Aorta (tissue), 5 donors: ENCODE measurements at regions not wholly inside any gene's neighbourhood (a gene's known extent, or its start where the extent isn't known, plus 50 kb on each side); places are given as distances from the start of the nearest gene placed in this dataset.

ENCODE experiments used
- ATAC-seq: fragments of 200-7000 bp; cut with Tn5 transposase; one replicate; pipeline ENCODE4 v1.9.1; 2022; ENCODE audit warnings: moderate library complexity; ENCODE audit not compliant: low FRiP score
- DNase-seq, 2 donors: peaks; one replicate each; pipeline ENCODE4 v3.0.0-alpha.2; 2020
- H3K27ac ChIP-seq, 2 donors: one replicate each; pipeline ENCODE4 v1.5.1; 2013; ENCODE audit warnings: low read length in 2 of 2, mild to moderate bottlenecking in 2 of 2, moderate library complexity in 2 of 2, control low read depth in 1 of 2, inconsistent platforms in 1 of 2, low read depth in 1 of 2
- H3K27me3 ChIP-seq, 2 donors: one replicate each; pipeline ENCODE4 v1.6.1; 2013; ENCODE audit warnings: control low read depth in 1 of 2, low read length in 1 of 2, mild to moderate bottlenecking in 1 of 2, moderate library complexity in 1 of 2; ENCODE audit not compliant: insufficient read depth in 2 of 2, control insufficient read depth in 1 of 2
- H3K36me3 ChIP-seq, 2 donors: one replicate each; pipeline ENCODE4 v1.6.1; 2013; ENCODE audit warnings: control low read depth in 1 of 2, low read length in 1 of 2, mild to moderate bottlenecking in 1 of 2; ENCODE audit not compliant: insufficient read depth in 2 of 2, control insufficient read depth in 1 of 2
- H3K4me1 ChIP-seq, 2 donors: one replicate each; pipeline ENCODE4 v1.6.1; 2013; ENCODE audit warnings: low read length in 2 of 2, control low read depth in 1 of 2, mild to moderate bottlenecking in 1 of 2, moderate library complexity in 1 of 2; ENCODE audit not compliant: insufficient read depth in 2 of 2, control insufficient read depth in 1 of 2
- H3K4me3 ChIP-seq, 2 donors: one replicate each; pipeline ENCODE4 v1.5.1; 2013; ENCODE audit warnings: low read length in 2 of 2, control low read depth in 1 of 2, mild to moderate bottlenecking in 1 of 2
- H3K9me3 ChIP-seq: one replicate; pipeline ENCODE4 v1.6.1; 2013; ENCODE audit warnings: mild to moderate bottlenecking, low read length; ENCODE audit not compliant: control insufficient read depth
- WGBS, 2 donors: extraction: QIAGEN DNeasy Blood & Tissue Kit; methylation state at CpG; one replicate each; pipeline ENCODE4 v1.1.7; 2013; 5-methylcytosine and 5-hydroxymethylcytosine counted together
- intact Hi-C, 2 donors: fragments of 100-400 bp; cut with DNase I; formaldehyde crosslinking; loops; one replicate each; pipeline versions ENCODE4 v1.14.2 to v1.15.0; 2022
- donor health status: healthy with polysubstance abuse.
- donor health status: Bipolar disorder and iron deficiency.
- donor health status: DM: no; HTN: no; CAD: no.
- donor health status: DM: no; HTN: no; CAD: no.
- donor health status: DM: yes; HTN: yes; CAD: no.

DNA sequence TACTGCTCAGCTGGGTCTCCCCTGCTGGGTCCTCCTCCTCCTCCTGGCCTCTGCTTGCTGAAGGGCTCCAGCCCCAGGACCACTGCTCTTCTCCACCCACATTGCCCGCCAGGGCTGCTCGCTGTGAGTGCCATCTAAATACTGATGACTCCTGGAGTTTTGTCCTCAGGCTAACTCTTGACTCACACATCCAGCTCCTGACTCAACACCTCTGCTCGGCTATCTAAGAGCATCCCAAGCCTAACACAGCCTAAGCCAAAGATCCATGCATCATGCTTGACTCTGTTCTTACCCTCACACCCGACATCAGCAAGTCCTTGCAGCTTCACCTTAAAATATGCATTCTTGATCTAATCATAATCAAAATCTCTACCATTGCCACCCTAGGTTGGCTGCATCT lies 260.2 kb downstream of the KLF13 start:
- 88 to 89% methylated on average over 4 of the region's 4 CpGs for WGBS, 2 donors
- H3K9me3 ChIP-seq: peaks cover 5% of the 10 kb centered on the region
- no peaks in the 10 kb centered on the region for H3K27me3 ChIP-seq
- H3K4me1 ChIP-seq: no peaks in the 10 kb centered on the region
- ATAC-seq: no peak
- intact Hi-C loops: no loop called here
- H3K4me3 ChIP-seq: no peak overlapping the region
- DNase-seq: no peak
- no peaks in the 10 kb centered on the region for H3K36me3 ChIP-seq
- H3K27ac ChIP-seq: no peak overlapping the region

DNA sequence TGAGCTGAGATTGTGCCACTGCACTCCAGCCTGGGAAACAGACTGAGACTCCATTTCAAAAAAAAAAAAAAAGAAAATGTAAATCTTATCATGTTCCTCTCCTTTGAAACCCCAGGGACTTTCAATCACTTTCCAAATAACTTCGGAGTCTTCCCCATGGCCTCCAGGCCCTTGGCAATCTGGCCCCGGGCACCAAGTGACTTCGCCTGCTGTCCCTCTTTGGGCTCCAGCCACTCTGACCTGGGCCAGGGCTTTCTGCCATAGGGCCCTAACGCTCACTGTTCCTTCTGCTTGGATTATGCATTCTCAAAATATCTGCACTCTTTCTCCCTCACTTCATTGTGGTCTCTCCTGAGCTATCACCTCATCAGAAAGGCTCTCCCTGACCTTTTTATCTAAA lies 260.9 kb downstream of the KLF13 start:
- Histone ChIP-seq H3K4me3 (no peak overlapping the region), H3K36me3 (no peaks in the 10 kb centered on the region), H3K27ac (no peak overlapping the region), H3K4me1 (no peaks in the 10 kb centered on the region), H3K27me3 (no peaks in the 10 kb centered on the region), H3K9me3 (peaks cover 5% of the 10 kb centered on the region)
- DNase-seq (no peak), ATAC-seq (no peak)
- 81 to 94% methylated on average over 4 of the region's 4 CpGs for whole genome bisulfite sequencing, 2 donors
- intact Hi-C loops: no loop called here

DNA sequence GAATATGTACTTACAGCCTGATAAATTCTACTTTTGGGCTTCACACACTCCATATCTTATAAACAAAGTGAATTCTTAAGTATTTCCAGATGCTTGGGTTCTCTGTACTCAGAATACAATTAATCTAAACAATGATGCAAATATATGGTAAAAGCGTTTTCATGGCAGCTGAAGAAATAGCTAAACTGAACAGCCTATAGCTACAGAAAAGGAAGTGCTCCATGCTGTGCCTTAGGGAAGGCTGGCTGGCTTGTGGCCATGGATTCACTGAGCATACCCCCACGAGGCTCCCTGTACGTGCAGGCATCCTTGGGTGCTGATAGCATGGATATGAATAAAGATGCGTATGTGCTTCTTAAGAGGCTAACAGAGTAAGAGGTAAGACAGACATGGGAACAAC lies 264.0 kb downstream of the KLF13 start:
- ATAC-seq (no peak), DNase-seq (no peak)
- WGBS, 2 donors: 54 to 55% methylated on average over 4 of the region's 4 CpGs
- intact Hi-C loops: loop anchor here in 1 of 2 donors (10.0 kb wide), 1 partner anchor 56 kb away; no protein-coding TSS in a partner anchor
- no peak overlapping the region for H3K4me3 ChIP-seq
- H3K9me3 ChIP-seq: no peaks in the 10 kb centered on the region
- no peaks in the 10 kb centered on the region for H3K36me3 ChIP-seq
- no peaks in the 10 kb centered on the region for H3K27me3 ChIP-seq
- no peak overlapping the region for H3K27ac ChIP-seq
- no peaks in the 10 kb centered on the region for H3K4me1 ChIP-seq

DNA sequence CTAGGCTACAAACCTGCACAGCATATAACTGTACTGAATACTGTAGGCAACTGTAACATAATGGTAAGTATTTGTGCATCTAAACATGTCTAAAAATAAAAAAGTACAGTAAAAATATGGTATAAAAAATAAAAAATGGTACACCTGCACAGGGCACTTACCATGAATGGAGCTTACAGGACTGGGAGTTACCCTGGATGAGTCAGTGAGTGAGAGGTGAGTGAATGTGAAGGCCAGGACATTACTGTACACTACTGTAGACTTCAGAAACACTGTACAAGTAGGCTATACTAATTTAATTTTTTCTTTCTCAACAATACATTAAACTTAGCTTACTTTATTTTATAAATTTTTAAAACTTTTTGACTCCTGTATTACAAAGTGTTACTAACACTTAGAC lies 265.3 kb downstream of the KLF13 start:
- no peak overlapping the region for H3K27ac ChIP-seq
- DNase-seq (no peak), ATAC-seq (no peak)
- H3K4me3 ChIP-seq: no peak overlapping the region
- intact Hi-C loops: loop anchor here in 1 of 2 donors (10.0 kb wide), 1 partner anchor 57 kb away; no protein-coding TSS in a partner anchor
- no peaks in the 10 kb centered on the region for H3K36me3 ChIP-seq
- H3K9me3 ChIP-seq: no peaks in the 10 kb centered on the region
- H3K27me3 ChIP-seq: no peaks in the 10 kb centered on the region
- H3K4me1 ChIP-seq: no peaks in the 10 kb centered on the region

DNA sequence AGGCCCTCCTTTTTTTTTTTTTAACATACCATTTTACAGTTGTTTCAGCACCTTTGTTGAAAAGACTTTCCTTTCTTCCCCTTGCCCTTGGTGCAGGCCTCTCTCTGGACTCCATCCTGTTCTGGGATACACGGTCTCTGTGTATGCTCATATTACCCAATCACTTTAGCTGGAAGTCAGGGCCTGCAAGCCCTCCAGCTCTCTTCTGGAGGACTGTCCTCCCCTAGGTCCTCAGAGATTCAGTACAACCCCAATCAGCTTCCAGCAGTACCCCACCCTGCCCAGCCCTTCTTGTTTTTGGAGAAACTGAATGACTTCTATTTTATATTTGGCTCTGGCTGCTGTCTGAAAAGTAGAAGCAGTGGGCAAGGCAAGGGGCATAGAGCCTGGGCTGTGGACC lies 270.8 kb downstream of the KLF13 start:
- ATAC-seq: no peak

DNA sequence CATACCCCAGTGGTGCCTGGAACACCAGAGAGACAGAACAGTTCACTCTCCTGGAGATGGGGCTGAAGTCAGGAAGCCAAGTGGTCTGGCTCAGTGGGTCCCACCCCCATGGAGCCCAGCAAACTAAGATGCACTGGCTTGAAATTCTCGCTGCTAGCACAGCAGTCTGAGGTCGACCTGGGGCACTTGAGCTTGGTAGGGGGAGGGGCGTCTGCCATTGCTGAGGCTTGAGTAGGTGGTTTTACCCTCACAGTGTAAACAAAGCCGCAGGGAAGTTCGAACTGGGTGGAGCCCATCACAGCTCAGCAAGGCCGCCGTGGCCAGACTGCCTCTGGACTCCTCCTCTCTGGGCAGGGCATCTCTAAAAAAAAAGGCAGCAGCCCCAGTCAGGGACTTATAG lies 272.0 kb downstream of the KLF13 start:
- 8 to 10% methylated on average over 7 of the region's 7 CpGs for WGBS, 2 donors
- H3K9me3 ChIP-seq: no peaks in the 10 kb centered on the region
- no peaks in the 10 kb centered on the region for H3K36me3 ChIP-seq
- intact Hi-C loops: loop anchor here in 1 of 2 donors (10.0 kb wide), 1 partner anchor 64 kb away; no protein-coding TSS in a partner anchor
- no peak overlapping the region for H3K4me3 ChIP-seq
- H3K27me3 ChIP-seq: no peaks in the 10 kb centered on the region
- no peak overlapping the region for H3K27ac ChIP-seq
- DNase-seq (no peak), ATAC-seq (no peak)
- H3K4me1 ChIP-seq: no peaks in the 10 kb centered on the region

More for the DNA sequence above, 270.8 kb downstream of the KLF13 start:
- WGBS, 2 donors: 64 to 76% methylated on average over 1 of the region's 1 CpG
- Histone ChIP-seq H3K9me3 (no peaks in the 10 kb centered on the region), H3K27ac (no peak overlapping the region), H3K27me3 (no peaks in the 10 kb centered on the region), H3K36me3 (no peaks in the 10 kb centered on the region), H3K4me1 (no peaks in the 10 kb centered on the region), H3K4me3 (no peak overlapping the region)
- intact Hi-C loops: loop anchor here in 1 of 2 donors (10.0 kb wide), 1 partner anchor 63 kb away; no protein-coding TSS in a partner anchor
- no peak for DNase-seq

DNA sequence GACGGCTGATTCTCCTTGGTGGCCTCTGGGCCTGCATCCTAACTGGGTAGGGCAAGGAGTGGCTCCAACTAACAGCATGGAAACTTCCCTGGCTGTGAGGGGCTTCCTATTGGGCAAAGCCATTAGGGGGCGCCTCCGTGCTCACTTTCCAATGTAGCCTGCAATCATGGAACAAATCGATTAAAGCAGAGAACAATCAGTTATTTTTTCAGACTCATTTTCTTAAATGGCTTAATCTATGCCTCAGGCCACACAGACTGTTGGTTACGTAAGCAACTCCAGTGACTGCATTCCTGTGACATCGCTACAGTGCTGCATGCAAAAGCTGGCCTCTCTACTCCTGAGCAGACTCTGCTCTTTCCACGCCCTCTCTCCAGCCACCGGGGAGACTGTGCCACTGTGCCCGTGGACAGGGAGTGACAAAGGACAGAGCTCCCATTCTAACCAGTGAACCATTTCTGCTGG lies 278.9 kb downstream of the KLF13 start:
- DNase-seq (no peak), ATAC-seq (no peak)
- H3K27ac ChIP-seq: no peak overlapping the region
- WGBS, 2 donors: 35 to 46% methylated on average over 9 of the region's 9 CpGs
- H3K4me1 ChIP-seq: peaks cover 0 to 2% of the 10 kb centered on the region in 2 donors
- no peaks in the 10 kb centered on the region for H3K27me3 ChIP-seq
- H3K9me3 ChIP-seq: no peaks in the 10 kb centered on the region
- no peak overlapping the region for H3K4me3 ChIP-seq
- intact Hi-C loops: no loop called here
- no peaks in the 10 kb centered on the region for H3K36me3 ChIP-seq

DNA sequence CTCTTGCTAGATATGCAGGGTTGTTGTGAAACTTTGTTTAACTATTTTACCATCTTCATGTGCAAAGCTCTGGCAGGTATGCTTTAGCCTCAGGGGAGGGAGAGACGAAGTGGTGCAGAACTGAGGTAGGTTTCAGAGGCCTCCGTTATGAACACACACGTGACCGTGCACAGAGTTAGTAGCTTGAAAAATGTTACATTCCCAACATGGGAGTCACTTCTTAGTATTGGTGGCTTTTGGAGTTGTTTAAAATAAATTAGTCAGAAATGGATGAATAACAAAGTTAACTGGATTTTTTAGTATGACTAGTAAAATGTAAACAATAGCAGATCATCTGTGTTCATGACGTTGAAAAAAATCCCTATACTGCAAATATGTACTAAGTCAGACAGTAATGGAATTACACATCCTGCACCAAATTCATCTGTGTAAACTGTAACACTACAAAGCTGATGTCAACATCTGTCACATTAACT lies 279.6 kb downstream of the KLF13 start:
- intact Hi-C loops: no loop called here
- peaks cover 0 to 2% of the 10 kb centered on the region in 2 donors for H3K4me1 ChIP-seq
- H3K27me3 ChIP-seq: no peaks in the 10 kb centered on the region
- H3K36me3 ChIP-seq: no peaks in the 10 kb centered on the region
- H3K9me3 ChIP-seq: no peaks in the 10 kb centered on the region
- ATAC-seq (no peak), DNase-seq (no peak)
- 69 to 73% methylated on average over 5 of the region's 5 CpGs for WGBS, 2 donors
- no peak overlapping the region for H3K27ac ChIP-seq
- no peak overlapping the region for H3K4me3 ChIP-seq

DNA sequence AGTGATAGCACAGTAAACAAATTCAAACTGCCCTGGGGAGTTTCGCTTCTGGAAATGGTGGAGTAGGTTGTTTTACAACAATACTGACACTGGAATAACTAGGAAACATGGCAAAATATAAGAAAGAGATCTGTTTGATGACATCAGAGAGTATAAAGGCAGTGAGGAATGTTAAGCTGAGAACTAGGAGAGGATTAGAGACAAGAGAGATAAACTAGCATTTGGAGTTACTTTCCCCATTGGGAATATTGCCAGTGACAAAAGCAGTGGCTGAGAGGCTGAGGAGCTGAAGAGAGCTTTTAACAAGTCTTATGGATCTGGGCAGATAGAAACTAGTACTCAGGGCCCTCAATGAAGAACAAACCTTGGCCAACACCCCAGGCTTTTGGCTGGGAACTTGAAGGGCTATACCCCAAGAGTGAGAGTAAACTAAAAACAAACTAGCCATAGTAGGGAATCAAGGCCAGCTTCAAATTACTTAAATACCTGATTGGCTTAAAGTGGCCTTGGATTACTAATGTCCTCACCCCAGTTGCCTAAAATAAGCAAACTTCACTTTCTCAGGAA lies 280.4 kb downstream of the KLF13 start:
- Histone ChIP-seq H3K4me1 (peaks cover 0 to 2% of the 10 kb centered on the region in 2 donors), H3K9me3 (no peaks in the 10 kb centered on the region), H3K4me3 (no peak overlapping the region), H3K27me3 (no peaks in the 10 kb centered on the region), H3K27ac (no peak overlapping the region), H3K36me3 (no peaks in the 10 kb centered on the region)
- intact Hi-C loops: no loop called here
- DNase-seq (no peak), ATAC-seq (no peak)
- WGBS, 2 donors: 74 to 90% methylated on average over 1 of the region's 1 CpG
